ENCODE measurements at regions not wholly inside any gene's neighbourhood (a gene's known extent, or its start where the extent isn't known, plus 50 kb on each side); places are given as distances from the start of the nearest gene placed in this dataset.
"Not testable (repeated sequence)": the region's sequence is repeated elsewhere in the genome, so short reads cannot be mapped to it uniquely, and the experiment has no call there.

DNA sequence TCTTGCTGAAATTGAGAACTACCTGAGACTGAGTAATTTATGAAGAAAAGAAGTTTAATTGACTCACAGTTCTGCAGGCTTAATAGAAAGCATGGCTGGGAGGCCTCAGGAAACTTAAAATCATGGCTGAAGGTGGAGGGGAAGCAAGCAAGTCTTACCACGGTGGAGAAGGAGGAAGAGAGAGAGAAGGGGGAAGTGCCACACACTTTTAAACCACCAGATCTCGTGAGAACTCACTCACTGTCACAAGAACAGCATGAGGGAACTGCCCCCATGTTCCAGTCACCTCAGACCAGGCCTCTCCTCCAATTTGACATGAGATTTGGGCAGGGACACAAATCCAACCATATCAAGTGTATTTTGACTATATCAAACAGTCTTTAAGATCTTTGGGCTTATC is 668.3 kb downstream of the SLCO4C1 start:
- H2AK5ac ChIP-seq (ENCODE audit: low read length, severe bottlenecking); H3K27ac ChIP-seq (ENCODE audit: low read length, poor library complexity, severe bottlenecking); H3K9ac ChIP-seq (ENCODE audit: low read length); H3K27me3 ChIP-seq (ENCODE audit: control insufficient read depth in 1 of 2, insufficient read depth in 1 of 2, low read length in 2 of 2); H3K4me2 ChIP-seq (ENCODE audit: low read length, poor library complexity, severe bottlenecking); H3K4me1 ChIP-seq (ENCODE audit: control insufficient read depth, insufficient read depth, low read depth, low read length); H3K14ac ChIP-seq (ENCODE audit: low read length in 2 of 2); H2BK12ac ChIP-seq (ENCODE audit: low read length in 2 of 2); H4K8ac ChIP-seq (ENCODE audit: low read length); H2BK120ac ChIP-seq (ENCODE audit: low read depth, low read length); H2AFZ ChIP-seq (ENCODE audit: low read depth, low read length); H2BK15ac ChIP-seq (ENCODE audit: low read depth, poor library complexity, severe bottlenecking); DNase-seq; H3K36me3 ChIP-seq (ENCODE audit: control insufficient read depth in 1 of 2, insufficient read depth in 2 of 2, low read depth in 1 of 2, low read length in 2 of 2); H3K23ac ChIP-seq (ENCODE audit: low read length in 2 of 2); H3K4ac ChIP-seq (ENCODE audit: low read depth in 1 of 2, low read length in 2 of 2); H3K18ac ChIP-seq (ENCODE audit: low read depth in 1 of 2, low read length in 2 of 2); H3K9me3 ChIP-seq (ENCODE audit: control insufficient read depth, low read length); H4K91ac ChIP-seq (ENCODE audit: low read length); H2BK5ac ChIP-seq (ENCODE audit: low read depth, low read length, poor library complexity, severe bottlenecking); H3K79me1 ChIP-seq (replicated peaks; ENCODE audit: low read length, poor library complexity, severe bottlenecking); H3K4me3 ChIP-seq (ENCODE audit: insufficient read depth in 1 of 2, low read depth in 1 of 2, low read length in 2 of 2): not testable (repeated sequence)
- 32% methylated on average over 2 of the region's 2 CpGs for WGBS

DNA sequence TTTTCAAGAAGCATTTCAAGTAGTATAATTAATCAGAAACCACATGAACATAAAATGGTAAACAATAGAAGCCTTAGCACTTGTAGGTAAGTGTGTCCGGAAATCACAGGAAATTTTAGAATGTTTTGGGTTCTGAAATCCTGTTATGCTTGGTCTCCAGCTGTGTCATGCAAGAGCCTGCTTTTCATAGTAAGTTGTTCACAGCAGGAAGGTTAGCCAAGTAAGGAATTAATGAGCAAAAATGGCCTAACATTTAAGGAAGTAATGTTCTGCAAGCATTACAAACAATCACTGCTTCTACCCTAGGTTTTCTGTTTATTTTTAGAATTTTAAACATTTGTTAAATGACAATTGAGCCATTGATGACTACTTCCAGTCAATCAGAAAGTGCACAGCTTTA is 669.5 kb downstream of the SLCO4C1 start:
- H3K23ac ChIP-seq (ENCODE audit: low read length in 2 of 2): no peak overlapping the region
- no peak overlapping the region for H3K14ac ChIP-seq (ENCODE audit: low read length in 2 of 2)
- no peak overlapping the region for H3K9ac ChIP-seq (ENCODE audit: low read length)
- no peak overlapping the region for H3K4ac ChIP-seq (ENCODE audit: low read depth in 1 of 2, low read length in 2 of 2)
- H3K9me3 ChIP-seq (ENCODE audit: control insufficient read depth, low read length): no peaks in the 10 kb centered on the region
- H2BK15ac ChIP-seq (ENCODE audit: low read depth, poor library complexity, severe bottlenecking): no peak overlapping the region
- no peaks in the 10 kb centered on the region for H3K79me1 ChIP-seq (replicated peaks; ENCODE audit: low read length, poor library complexity, severe bottlenecking)
- H2AK5ac ChIP-seq (ENCODE audit: low read length, severe bottlenecking): no peak overlapping the region
- H3K18ac ChIP-seq (ENCODE audit: low read depth in 1 of 2, low read length in 2 of 2): no peak overlapping the region
- H3K4me2 ChIP-seq (ENCODE audit: low read length, poor library complexity, severe bottlenecking): no peak overlapping the region
- H3K4me1 ChIP-seq (ENCODE audit: control insufficient read depth, insufficient read depth, low read depth, low read length): no peaks in the 10 kb centered on the region
- DNase-seq: no peak
- no peak overlapping the region for H2AFZ ChIP-seq (ENCODE audit: low read depth, low read length)
- H2BK12ac ChIP-seq (ENCODE audit: low read length in 2 of 2): no peak overlapping the region
- no peaks in the 10 kb centered on the region for H3K36me3 ChIP-seq (ENCODE audit: control insufficient read depth in 1 of 2, insufficient read depth in 2 of 2, low read depth in 1 of 2, low read length in 2 of 2)
- no peak overlapping the region for H4K91ac ChIP-seq (ENCODE audit: low read length)
- no peak overlapping the region for H3K27ac ChIP-seq (ENCODE audit: low read length, poor library complexity, severe bottlenecking)
- H2BK120ac ChIP-seq (ENCODE audit: low read depth, low read length): no peak overlapping the region
- 82% methylated on average over 1 of the region's 1 CpG for WGBS
- no peak overlapping the region for H3K4me3 ChIP-seq (ENCODE audit: insufficient read depth in 1 of 2, low read depth in 1 of 2, low read length in 2 of 2)
- no peak overlapping the region for H2BK5ac ChIP-seq (ENCODE audit: low read depth, low read length, poor library complexity, severe bottlenecking)
- no peaks in the 10 kb centered on the region for H3K27me3 ChIP-seq (ENCODE audit: control insufficient read depth in 1 of 2, insufficient read depth in 1 of 2, low read length in 2 of 2)
- H4K8ac ChIP-seq (ENCODE audit: low read length): no peak overlapping the region

DNA sequence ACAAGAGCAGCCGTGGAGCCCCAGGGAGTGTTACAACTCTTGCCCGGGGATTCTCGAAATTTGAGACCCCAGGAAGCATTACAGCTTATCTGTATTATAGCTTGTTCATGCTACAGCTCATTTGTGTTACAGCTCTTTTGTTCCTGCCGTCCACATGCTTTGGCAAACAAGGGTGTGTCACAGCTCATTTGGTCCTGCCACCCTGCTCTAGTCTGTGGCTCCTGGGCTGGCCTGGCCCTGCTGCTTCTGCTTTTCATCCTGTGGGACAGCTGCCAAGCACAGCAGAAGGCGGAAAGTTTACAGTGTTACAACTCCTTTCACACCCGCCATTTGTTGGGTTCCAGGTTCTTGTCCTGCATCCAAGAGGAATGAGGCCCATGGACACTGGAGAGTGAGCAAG is 685.0 kb downstream of the SLCO4C1 start:
- Histone ChIP-seq H4K8ac (ENCODE audit: low read length) (no peak overlapping the region), H3K9me3 (ENCODE audit: control insufficient read depth, low read length) (no peaks in the 10 kb centered on the region), H2BK5ac (ENCODE audit: low read depth, low read length, poor library complexity, severe bottlenecking) (no peak overlapping the region), H2AK5ac (ENCODE audit: low read length, severe bottlenecking) (no peak overlapping the region), H3K36me3 (ENCODE audit: control insufficient read depth in 1 of 2, insufficient read depth in 2 of 2, low read depth in 1 of 2, low read length in 2 of 2) (no peaks in the 10 kb centered on the region), H2AFZ (ENCODE audit: low read depth, low read length) (no peak overlapping the region), H3K27ac (ENCODE audit: low read length, poor library complexity, severe bottlenecking) (no peak overlapping the region), H3K14ac (ENCODE audit: low read length in 2 of 2) (no peak overlapping the region), H3K4me3 (ENCODE audit: insufficient read depth in 1 of 2, low read depth in 1 of 2, low read length in 2 of 2) (no peak overlapping the region), H3K18ac (ENCODE audit: low read depth in 1 of 2, low read length in 2 of 2) (no peak overlapping the region), H3K27me3 (ENCODE audit: control insufficient read depth in 1 of 2, insufficient read depth in 1 of 2, low read length in 2 of 2) (no peaks in the 10 kb centered on the region), H3K23ac (ENCODE audit: low read length in 2 of 2) (no peak overlapping the region), H3K79me1 (replicated peaks; ENCODE audit: low read length, poor library complexity, severe bottlenecking) (no peaks in the 10 kb centered on the region), H2BK120ac (ENCODE audit: low read depth, low read length) (no peak overlapping the region), H3K4me1 (ENCODE audit: control insufficient read depth, insufficient read depth, low read depth, low read length) (no peaks in the 10 kb centered on the region), H2BK12ac (ENCODE audit: low read length in 2 of 2) (no peak overlapping the region), H3K4me2 (ENCODE audit: low read length, poor library complexity, severe bottlenecking) (no peak overlapping the region), H2BK15ac (ENCODE audit: low read depth, poor library complexity, severe bottlenecking) (no peak overlapping the region), H3K9ac (ENCODE audit: low read length) (no peak overlapping the region), H3K4ac (ENCODE audit: low read depth in 1 of 2, low read length in 2 of 2) (no peak overlapping the region), H4K91ac (ENCODE audit: low read length) (no peak overlapping the region)
- 86% methylated on average over 6 of the region's 6 CpGs for WGBS
- DNase-seq: no peak

DNA sequence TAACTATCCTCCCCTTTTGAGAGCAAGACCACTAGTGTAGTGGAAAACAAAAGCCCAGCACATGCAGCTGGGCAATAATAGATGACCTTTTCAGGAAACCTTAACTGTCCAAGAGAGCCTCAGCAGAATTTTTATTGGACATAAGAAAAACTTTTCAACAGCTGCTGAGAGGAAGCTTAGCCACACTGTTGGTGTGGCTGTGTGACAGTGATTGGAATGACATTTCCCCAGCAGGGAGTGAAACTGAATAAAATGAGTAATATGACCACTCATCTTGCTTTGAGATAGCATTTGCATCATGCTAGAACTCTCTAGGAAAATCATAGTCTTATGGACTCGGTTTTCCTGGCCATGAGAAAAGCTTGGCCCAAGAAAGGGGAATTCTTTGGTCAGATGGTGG is 687.8 kb downstream of the SLCO4C1 start:
- no peak overlapping the region for H3K9ac ChIP-seq (ENCODE audit: low read length)
- no peak overlapping the region for H3K27ac ChIP-seq (ENCODE audit: low read length, poor library complexity, severe bottlenecking)
- H3K4me3 ChIP-seq (ENCODE audit: insufficient read depth in 1 of 2, low read depth in 1 of 2, low read length in 2 of 2): no peak overlapping the region
- H3K18ac ChIP-seq (ENCODE audit: low read depth in 1 of 2, low read length in 2 of 2): no peak overlapping the region
- H3K23ac ChIP-seq (ENCODE audit: low read length in 2 of 2): no peak overlapping the region
- H4K91ac ChIP-seq (ENCODE audit: low read length): no peak overlapping the region
- 66% methylated on average over 1 of the region's 1 CpG for WGBS
- no peak overlapping the region for H2AFZ ChIP-seq (ENCODE audit: low read depth, low read length)
- H3K4me1 ChIP-seq (ENCODE audit: control insufficient read depth, insufficient read depth, low read depth, low read length): no peaks in the 10 kb centered on the region
- no peaks in the 10 kb centered on the region for H3K79me1 ChIP-seq (replicated peaks; ENCODE audit: low read length, poor library complexity, severe bottlenecking)
- no peak for DNase-seq
- no peaks in the 10 kb centered on the region for H3K27me3 ChIP-seq (ENCODE audit: control insufficient read depth in 1 of 2, insufficient read depth in 1 of 2, low read length in 2 of 2)
- no peak overlapping the region for H4K8ac ChIP-seq (ENCODE audit: low read length)
- H3K4ac ChIP-seq (ENCODE audit: low read depth in 1 of 2, low read length in 2 of 2): no peak overlapping the region
- H2AK5ac ChIP-seq (ENCODE audit: low read length, severe bottlenecking): no peak overlapping the region
- no peak overlapping the region for H2BK120ac ChIP-seq (ENCODE audit: low read depth, low read length)
- H2BK12ac ChIP-seq (ENCODE audit: low read length in 2 of 2): no peak overlapping the region
- no peak overlapping the region for H2BK15ac ChIP-seq (ENCODE audit: low read depth, poor library complexity, severe bottlenecking)
- no peaks in the 10 kb centered on the region for H3K36me3 ChIP-seq (ENCODE audit: control insufficient read depth in 1 of 2, insufficient read depth in 2 of 2, low read depth in 1 of 2, low read length in 2 of 2)
- no peak overlapping the region for H3K14ac ChIP-seq (ENCODE audit: low read length in 2 of 2)
- H3K4me2 ChIP-seq (ENCODE audit: low read length, poor library complexity, severe bottlenecking): no peak overlapping the region
- H2BK5ac ChIP-seq (ENCODE audit: low read depth, low read length, poor library complexity, severe bottlenecking): no peak overlapping the region
- no peaks in the 10 kb centered on the region for H3K9me3 ChIP-seq (ENCODE audit: control insufficient read depth, low read length)

Data from mesenchymal stem cell (in vitro differentiated cells and primary cell).